ENCODE measurements at regions not wholly inside any gene's neighbourhood (a gene's known extent, or its start where the extent isn't known, plus 50 kb on each side); places are given as distances from the start of the nearest gene placed in this dataset.
"Not testable (repeated sequence)": the region's sequence is repeated elsewhere in the genome, so short reads cannot be mapped to it uniquely, and the experiment has no call there.

DNA sequence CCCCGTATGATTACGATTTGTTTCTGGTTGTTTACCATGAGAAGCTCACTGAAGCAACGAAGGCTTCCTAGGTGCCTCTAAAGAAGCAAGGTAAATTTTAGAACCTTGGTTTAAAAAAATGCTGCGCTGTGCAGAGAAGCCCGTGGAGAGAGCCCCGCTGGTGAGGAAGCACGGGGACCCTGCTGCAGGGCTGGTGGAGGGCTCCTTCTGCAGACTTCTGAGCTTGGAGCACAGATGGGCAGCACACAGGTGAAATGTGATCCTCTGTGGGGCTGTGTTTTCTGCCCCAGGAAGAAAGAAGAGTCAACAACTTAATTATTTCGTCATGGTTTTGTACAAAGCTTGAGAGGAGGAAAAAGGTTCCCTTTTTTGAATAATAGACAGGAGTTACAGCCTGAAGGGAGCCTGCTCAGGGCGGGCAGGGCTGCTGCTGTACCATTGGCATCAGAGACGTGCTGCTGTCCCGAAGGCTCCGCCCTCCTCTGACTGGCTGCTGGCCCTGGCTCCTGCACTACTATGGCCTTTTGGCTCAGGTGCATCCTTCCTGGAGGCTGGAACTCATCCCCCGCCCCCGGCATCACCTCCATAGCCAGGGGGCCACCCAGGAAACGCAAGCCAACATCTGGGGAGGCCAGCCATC is 108.0 kb upstream of the PLGLB2 start:
- not testable (repeated sequence) for TF ChIP-seq POLR2A (IDR thresholded peaks at IDR 0.05)
- TF ChIP-seq, protein P1, sequence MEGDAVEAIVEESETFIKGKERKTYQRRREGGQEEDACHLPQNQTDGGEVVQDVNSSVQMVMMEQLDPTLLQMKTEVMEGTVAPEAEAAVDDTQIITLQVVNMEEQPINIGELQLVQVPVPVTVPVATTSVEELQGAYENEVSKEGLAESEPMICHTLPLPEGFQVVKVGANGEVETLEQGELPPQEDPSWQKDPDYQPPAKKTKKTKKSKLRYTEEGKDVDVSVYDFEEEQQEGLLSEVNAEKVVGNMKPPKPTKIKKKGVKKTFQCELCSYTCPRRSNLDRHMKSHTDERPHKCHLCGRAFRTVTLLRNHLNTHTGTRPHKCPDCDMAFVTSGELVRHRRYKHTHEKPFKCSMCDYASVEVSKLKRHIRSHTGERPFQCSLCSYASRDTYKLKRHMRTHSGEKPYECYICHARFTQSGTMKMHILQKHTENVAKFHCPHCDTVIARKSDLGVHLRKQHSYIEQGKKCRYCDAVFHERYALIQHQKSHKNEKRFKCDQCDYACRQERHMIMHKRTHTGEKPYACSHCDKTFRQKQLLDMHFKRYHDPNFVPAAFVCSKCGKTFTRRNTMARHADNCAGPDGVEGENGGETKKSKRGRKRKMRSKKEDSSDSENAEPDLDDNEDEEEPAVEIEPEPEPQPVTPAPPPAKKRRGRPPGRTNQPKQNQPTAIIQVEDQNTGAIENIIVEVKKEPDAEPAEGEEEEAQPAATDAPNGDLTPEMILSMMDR (IDR thresholded peaks at IDR 0.05) = not testable (repeated sequence)
